Coronary artery (tissue), 2 donors: ENCODE measurements at regions not wholly inside any gene's neighbourhood (a gene's known extent, or its start where the extent isn't known, plus 50 kb on each side); places are given as distances from the start of the nearest gene placed in this dataset.

ENCODE experiments used
- DNase-seq: peaks from one replicate; pipeline ENCODE4 v3.0.0-alpha.2; 2017; ENCODE audit warnings: low spot score
- H3K27ac ChIP-seq, 2 donors: fragments of 200-600 bp; sonication (generic); one replicate each; pipeline ENCODE4 v1.5.1; 2016 to 2019
- H3K4me3 ChIP-seq: fragments of 200-600 bp; sonication (generic); 2 replicates; pipeline ENCODE4 v1.5.1; 2016; ENCODE audit warnings: mild to moderate bottlenecking, moderate library complexity
- TF ChIP-seq, protein P1 (sequence below): fragments of 200-600 bp; sonication (generic); IDR thresholded peaks from one replicate; pipeline ENCODE4 v1.5.1; 2019; ENCODE audit warnings: antibody characterized with exemption

- no peak for DNase-seq
- Histone ChIP-seq H3K4me3 (no peak overlapping the region), H3K27ac (no peak overlapping the region)
- TF ChIP-seq, protein P1, sequence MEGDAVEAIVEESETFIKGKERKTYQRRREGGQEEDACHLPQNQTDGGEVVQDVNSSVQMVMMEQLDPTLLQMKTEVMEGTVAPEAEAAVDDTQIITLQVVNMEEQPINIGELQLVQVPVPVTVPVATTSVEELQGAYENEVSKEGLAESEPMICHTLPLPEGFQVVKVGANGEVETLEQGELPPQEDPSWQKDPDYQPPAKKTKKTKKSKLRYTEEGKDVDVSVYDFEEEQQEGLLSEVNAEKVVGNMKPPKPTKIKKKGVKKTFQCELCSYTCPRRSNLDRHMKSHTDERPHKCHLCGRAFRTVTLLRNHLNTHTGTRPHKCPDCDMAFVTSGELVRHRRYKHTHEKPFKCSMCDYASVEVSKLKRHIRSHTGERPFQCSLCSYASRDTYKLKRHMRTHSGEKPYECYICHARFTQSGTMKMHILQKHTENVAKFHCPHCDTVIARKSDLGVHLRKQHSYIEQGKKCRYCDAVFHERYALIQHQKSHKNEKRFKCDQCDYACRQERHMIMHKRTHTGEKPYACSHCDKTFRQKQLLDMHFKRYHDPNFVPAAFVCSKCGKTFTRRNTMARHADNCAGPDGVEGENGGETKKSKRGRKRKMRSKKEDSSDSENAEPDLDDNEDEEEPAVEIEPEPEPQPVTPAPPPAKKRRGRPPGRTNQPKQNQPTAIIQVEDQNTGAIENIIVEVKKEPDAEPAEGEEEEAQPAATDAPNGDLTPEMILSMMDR: no peak
Observed at GRCh38 chr3:40995271-40995670, 204.0 kb upstream of the CTNNB1 start.

GRCh38 chr3:40996382-40996781 is 202.9 kb upstream of the CTNNB1 start:
- no peak for DNase-seq
- TF ChIP-seq, protein P1: no peak

DNA sequence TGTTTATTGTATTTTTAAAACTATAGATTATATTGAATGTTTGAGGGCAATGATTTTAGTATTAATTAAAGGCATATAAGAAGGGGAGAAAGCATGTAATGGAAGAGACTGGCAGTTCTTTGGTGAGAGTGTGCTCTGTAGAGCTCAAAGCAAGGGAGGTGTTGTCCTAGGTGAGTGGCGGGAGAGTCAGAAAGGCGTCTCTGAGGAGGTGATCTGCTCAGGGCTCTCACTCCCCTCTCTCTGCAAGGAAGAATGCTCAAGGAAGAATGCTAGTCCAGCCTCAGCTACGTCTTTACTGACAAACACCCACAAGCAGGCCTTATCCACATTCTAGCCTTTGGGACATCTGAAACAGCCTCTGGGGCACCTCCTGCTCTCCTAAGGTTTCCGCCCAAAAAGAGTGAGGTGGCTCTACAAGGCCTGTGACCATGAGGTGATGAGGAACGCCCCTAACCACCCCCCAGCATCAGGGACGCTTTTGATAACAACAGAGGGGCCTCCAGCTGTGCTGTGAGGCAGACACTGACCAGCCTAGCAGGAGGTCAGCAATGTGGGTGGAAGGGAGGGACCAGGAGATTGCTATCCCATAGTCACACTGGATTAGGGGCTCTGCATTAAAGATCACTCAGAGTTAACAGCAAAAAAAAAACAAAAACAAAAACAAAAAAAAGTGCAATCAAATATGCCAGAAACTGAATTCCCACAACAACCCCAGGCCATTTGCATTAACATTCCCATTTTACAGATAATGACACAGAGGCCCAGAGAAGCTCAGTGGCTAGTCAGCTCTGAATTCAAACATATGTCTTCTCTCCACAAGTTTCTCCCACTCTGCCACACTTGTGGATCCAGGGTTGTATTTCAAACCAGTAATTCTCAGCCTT is 202.2 kb upstream of the CTNNB1 start:
- no peak for DNase-seq
- Histone ChIP-seq H3K27ac (no peak overlapping the region), H3K4me3 (no peak overlapping the region)
- TF ChIP-seq, protein P1: no peak

More at GRCh38 chr3:40996382-40996781, 202.9 kb upstream of the CTNNB1 start:
- Histone ChIP-seq H3K4me3 (no peak overlapping the region), H3K27ac (no peak overlapping the region)

GRCh38 chr3:40997711-40998519 is 201.4 kb upstream of the CTNNB1 start:
- no peak for DNase-seq
- H3K4me3 ChIP-seq: no peak overlapping the region
- no peak overlapping the region for H3K27ac ChIP-seq
- TF ChIP-seq, protein P1: no peak

GRCh38 chr3:40999682-41000081 is 199.6 kb upstream of the CTNNB1 start:
- TF ChIP-seq, protein P1: no peak
- Histone ChIP-seq H3K4me3 (no peak overlapping the region), H3K27ac (peak overlapping the region; percentile 67 to 82)
- DNase-seq: no peak

DNA sequence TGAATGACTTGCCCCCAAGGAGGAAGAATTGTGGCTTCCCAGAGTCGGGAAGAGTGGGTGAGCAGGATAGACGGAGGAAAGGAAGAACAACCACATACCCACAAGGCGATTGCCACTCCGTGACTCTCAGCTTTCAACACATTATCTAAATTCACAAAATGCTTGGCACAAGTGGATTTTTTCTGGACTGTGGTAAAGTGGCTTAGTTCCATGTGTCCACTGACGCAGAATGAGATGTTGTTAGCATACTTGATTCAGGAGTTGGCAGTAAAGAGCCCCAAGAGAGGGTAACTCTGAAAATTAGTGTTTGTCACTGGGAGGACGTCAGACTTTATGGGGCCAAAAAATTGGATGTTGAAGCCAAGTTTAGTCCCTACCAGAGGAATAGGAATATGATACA is 198.8 kb upstream of the CTNNB1 start:
- TF ChIP-seq, protein P1: no peak
- Histone ChIP-seq H3K4me3 (no peak overlapping the region), H3K27ac (peak overlapping the region; percentile 67 to 82)
- peak; percentile 85 for DNase-seq
